ENCODE measurements at regions not wholly inside any gene's neighbourhood (a gene's known extent, or its start where the extent isn't known, plus 50 kb on each side); places are given as distances from the start of the nearest gene placed in this dataset.

- Histone ChIP-seq H3K4me1 (ENCODE audit: control insufficient read depth in 2 of 2, insufficient read depth in 2 of 2, low read length in 2 of 2) (no peaks in the 10 kb centered on the region), H3K36me3 (ENCODE audit: control insufficient read depth in 2 of 3, insufficient read depth in 3 of 3, low read length in 3 of 3) (no peaks in the 10 kb centered on the region), H3K27ac (ENCODE audit: low read depth, low read length) (no peak overlapping the region), H3K27me3 (ENCODE audit: control insufficient read depth in 2 of 2, insufficient read depth in 2 of 2, low read length in 2 of 2) (no peaks in the 10 kb centered on the region), H3K9me3 (ENCODE audit: control insufficient read depth in 2 of 3, low read length in 3 of 3) (no peaks in the 10 kb centered on the region), H3K4me3 (ENCODE audit: low read length) (no peak overlapping the region)
- ChIA-PET POLR2A (no interaction called here), CTCF (no interaction called here)
- peaks cover 8 to 17% (median 11%) of the 10 kb centered on the region in 5 donors for H3K27me3 Mint-ChIP-seq
- H3K9me3 Mint-ChIP-seq, result peaks cover 0 to 3% (median 0%) of the 10 kb centered on the region in 11 donors
- H3K4me3 Mint-ChIP-seq, result no peak overlapping the region
- H3K36me3 Mint-ChIP-seq, result no peaks in the 10 kb centered on the region
- DNase-seq (no peak), ATAC-seq (no peak)
- no peaks in the 10 kb centered on the region for H3K4me1 Mint-ChIP-seq
- intact Hi-C loops (cut with micrococcal nuclease), result no loop called here
- H3K27ac Mint-ChIP-seq, result no peak overlapping the region
Measured at GRCh38 chr15:45743426-45744235, 108.8 kb downstream of the SQOR start.

- H3K4me3 ChIP-seq (ENCODE audit: low read length), result no peak overlapping the region
- Mint-ChIP-seq H3K27ac (no peak overlapping the region), H3K9me3 (peaks cover 0 to 3% (median 0%) of the 10 kb centered on the region in 11 donors), H3K36me3 (no peaks in the 10 kb centered on the region), H3K27me3 (peaks cover 5 to 21% (median 12%) of the 10 kb centered on the region in 5 donors), H3K4me1 (no peaks in the 10 kb centered on the region), H3K4me3 (no peak overlapping the region)
- H3K27me3 ChIP-seq (ENCODE audit: control insufficient read depth in 2 of 2, insufficient read depth in 2 of 2, low read length in 2 of 2), result no peaks in the 10 kb centered on the region
- H3K4me1 ChIP-seq (ENCODE audit: control insufficient read depth in 2 of 2, insufficient read depth in 2 of 2, low read length in 2 of 2), result no peaks in the 10 kb centered on the region
- POLR2A ChIA-PET, result no interaction called here
- ATAC-seq (no peak), DNase-seq (no peak)
- H3K9me3 ChIP-seq (ENCODE audit: control insufficient read depth in 2 of 3, low read length in 3 of 3), result no peaks in the 10 kb centered on the region
- H3K27ac ChIP-seq (ENCODE audit: low read depth, low read length), result no peak overlapping the region
- CTCF ChIA-PET, result no interaction called here
- no peaks in the 10 kb centered on the region for H3K36me3 ChIP-seq (ENCODE audit: control insufficient read depth in 2 of 3, insufficient read depth in 3 of 3, low read length in 3 of 3)
- intact Hi-C loops (cut with micrococcal nuclease), result no loop called here
Measured at GRCh38 chr15:45744236-45744589, 109.4 kb downstream of the SQOR start.

GRCh38 chr15:45747426-45747825 is 112.6 kb downstream of the SQOR start:
- no peaks in the 10 kb centered on the region for H3K4me1 Mint-ChIP-seq
- ATAC-seq (no peak), DNase-seq (no peak)
- H3K27me3 Mint-ChIP-seq, result peaks cover 2 to 23% (median 18%) of the 10 kb centered on the region in 5 donors
- H3K27ac Mint-ChIP-seq, result no peak overlapping the region
- no peaks in the 10 kb centered on the region for H3K36me3 Mint-ChIP-seq
- no peak overlapping the region for H3K27ac ChIP-seq (ENCODE audit: low read depth, low read length)
- H3K4me3 Mint-ChIP-seq, result no peak overlapping the region
- H3K9me3 ChIP-seq (ENCODE audit: control insufficient read depth in 2 of 3, low read length in 3 of 3), result no peaks in the 10 kb centered on the region
- ChIA-PET CTCF (no interaction called here), POLR2A (interaction anchor here (0.6 kb wide), 1 partner anchor 448 kb away, joined by 6 read pairs; no protein-coding TSS in a partner anchor)
- no peaks in the 10 kb centered on the region for H3K4me1 ChIP-seq (ENCODE audit: control insufficient read depth in 2 of 2, insufficient read depth in 2 of 2, low read length in 2 of 2)
- no peak overlapping the region for H3K4me3 ChIP-seq (ENCODE audit: low read length)
- H3K36me3 ChIP-seq (ENCODE audit: control insufficient read depth in 2 of 3, insufficient read depth in 3 of 3, low read length in 3 of 3), result no peaks in the 10 kb centered on the region
- no peaks in the 10 kb centered on the region for H3K27me3 ChIP-seq (ENCODE audit: control insufficient read depth in 2 of 2, insufficient read depth in 2 of 2, low read length in 2 of 2)
- intact Hi-C loops (cut with micrococcal nuclease), result no loop called here
- H3K9me3 Mint-ChIP-seq, result no peaks in the 10 kb centered on the region

- H3K4me1 ChIP-seq (ENCODE audit: control insufficient read depth in 2 of 2, insufficient read depth in 2 of 2, low read length in 2 of 2), result no peaks in the 10 kb centered on the region
- no peak overlapping the region for H3K4me3 Mint-ChIP-seq
- DNase-seq (no peak), ATAC-seq (no peak)
- H3K9me3 ChIP-seq (ENCODE audit: control insufficient read depth in 2 of 3, low read length in 3 of 3), result no peaks in the 10 kb centered on the region
- H3K9me3 Mint-ChIP-seq, result peaks cover 0 to 6% (median 0%) of the 10 kb centered on the region in 11 donors
- intact Hi-C loops (cut with micrococcal nuclease), result no loop called here
- H3K27ac Mint-ChIP-seq, result no peak overlapping the region
- H3K4me1 Mint-ChIP-seq, result no peaks in the 10 kb centered on the region
- H3K27me3 ChIP-seq (ENCODE audit: control insufficient read depth in 2 of 2, insufficient read depth in 2 of 2, low read length in 2 of 2), result no peaks in the 10 kb centered on the region
- CTCF ChIA-PET, result no interaction called here
- no peak overlapping the region for H3K4me3 ChIP-seq (ENCODE audit: low read length)
- H3K27ac ChIP-seq (ENCODE audit: low read depth, low read length), result no peak overlapping the region
- peaks cover 9 to 42% (median 26%) of the 10 kb centered on the region in 5 donors for H3K27me3 Mint-ChIP-seq
- no peaks in the 10 kb centered on the region for H3K36me3 ChIP-seq (ENCODE audit: control insufficient read depth in 2 of 3, insufficient read depth in 3 of 3, low read length in 3 of 3)
- POLR2A ChIA-PET, result no interaction called here
- no peaks in the 10 kb centered on the region for H3K36me3 Mint-ChIP-seq
Measured at GRCh38 chr15:45751629-45752028, 116.8 kb downstream of the SQOR start.

GRCh38 chr15:45759936-45760335 is 125.1 kb downstream of the SQOR start:
- ChIA-PET POLR2A (interaction anchor here (0.6 kb wide), 1 partner anchor 11 kb away, joined by 3 read pairs; no protein-coding TSS in a partner anchor), CTCF (no interaction called here)
- no peaks in the 10 kb centered on the region for H3K9me3 ChIP-seq (ENCODE audit: control insufficient read depth in 2 of 3, low read length in 3 of 3)
- no peak overlapping the region for H3K27ac ChIP-seq (ENCODE audit: low read depth, low read length)
- H3K4me1 ChIP-seq (ENCODE audit: control insufficient read depth in 2 of 2, insufficient read depth in 2 of 2, low read length in 2 of 2), result no peaks in the 10 kb centered on the region
- no peaks in the 10 kb centered on the region for H3K4me1 Mint-ChIP-seq
- H3K27me3 Mint-ChIP-seq, result peaks cover 9 to 74% (median 57%) of the 10 kb centered on the region in 5 donors
- no peak overlapping the region for H3K27ac Mint-ChIP-seq
- DNase-seq (no peak), ATAC-seq (no peak)
- intact Hi-C loops (cut with micrococcal nuclease), result no loop called here
- peaks cover 0 to 4% (median 0%) of the 10 kb centered on the region in 5 donors for H3K36me3 Mint-ChIP-seq
- H3K9me3 Mint-ChIP-seq, result peaks cover 0 to 13% (median 3%) of the 10 kb centered on the region in 11 donors
- H3K36me3 ChIP-seq (ENCODE audit: control insufficient read depth in 2 of 3, insufficient read depth in 3 of 3, low read length in 3 of 3), result no peaks in the 10 kb centered on the region
- no peak overlapping the region for H3K4me3 Mint-ChIP-seq
- no peak overlapping the region for H3K4me3 ChIP-seq (ENCODE audit: low read length)
- peaks cover 0 to 7% of the 10 kb centered on the region in 2 donors for H3K27me3 ChIP-seq (ENCODE audit: control insufficient read depth in 2 of 2, insufficient read depth in 2 of 2, low read length in 2 of 2)

- H3K4me1 ChIP-seq (ENCODE audit: control insufficient read depth in 2 of 2, insufficient read depth in 2 of 2, low read length in 2 of 2), result no peaks in the 10 kb centered on the region
- H3K4me1 Mint-ChIP-seq, result no peaks in the 10 kb centered on the region
- intact Hi-C loops (cut with micrococcal nuclease), result no loop called here
- peaks cover 0 to 4% (median 0%) of the 10 kb centered on the region in 5 donors for H3K36me3 Mint-ChIP-seq
- H3K27me3 Mint-ChIP-seq, result peaks cover 2 to 59% (median 47%) of the 10 kb centered on the region in 5 donors
- no peak for ATAC-seq
- no peak overlapping the region for H3K4me3 ChIP-seq (ENCODE audit: low read length)
- ChIA-PET POLR2A (no interaction called here), CTCF (no interaction called here)
- no peak overlapping the region for H3K27ac Mint-ChIP-seq
- H3K9me3 ChIP-seq (ENCODE audit: control insufficient read depth in 2 of 3, low read length in 3 of 3), result no peaks in the 10 kb centered on the region
- no peak overlapping the region for H3K4me3 Mint-ChIP-seq
- H3K9me3 Mint-ChIP-seq, result peaks cover 0 to 9% (median 1%) of the 10 kb centered on the region in 11 donors
- H3K27ac ChIP-seq (ENCODE audit: low read depth, low read length), result no peak overlapping the region
- no peaks in the 10 kb centered on the region for H3K36me3 ChIP-seq (ENCODE audit: control insufficient read depth in 2 of 3, insufficient read depth in 3 of 3, low read length in 3 of 3)
- no peak for DNase-seq
- H3K27me3 ChIP-seq (ENCODE audit: control insufficient read depth in 2 of 2, insufficient read depth in 2 of 2, low read length in 2 of 2), result peaks cover 0 to 7% of the 10 kb centered on the region in 2 donors
Measured at GRCh38 chr15:45762726-45763125, 127.9 kb downstream of the SQOR start.

Measured in naive thymus-derived CD4-positive, alpha-beta T cell (primary cell).